Ishikawa (cell line): ENCODE measurements at regions not wholly inside any gene's neighbourhood (a gene's known extent, or its start where the extent isn't known, plus 50 kb on each side); places are given as distances from the start of the nearest gene placed in this dataset.

Source experiments
- CEBPB ChIP-seq: IDR thresholded peaks from 2 replicates; pipeline ENCODE4 v1.6.1; 2012
- CREB1 ChIP-seq: IDR thresholded peaks from 2 replicates; pipeline ENCODE4 v1.6.1; 2012; ENCODE audit warnings: low read depth
- EGR1 ChIP-seq: IDR thresholded peaks from 2 replicates; pipeline ENCODE4 v1.6.1; 2012
- FOXM1 ChIP-seq: IDR thresholded peaks from 2 replicates; pipeline ENCODE4 v1.6.1; 2012; ENCODE audit warnings: low read depth, borderline replicate concordance
- MAX ChIP-seq: IDR thresholded peaks from 2 replicates; pipeline ENCODE4 v1.6.1; 2012
- NFIC ChIP-seq: IDR thresholded peaks from 2 replicates; pipeline ENCODE4 v1.6.1; 2012
- RAD21 ChIP-seq: IDR thresholded peaks from 2 replicates; pipeline ENCODE4 v1.6.1; 2012; ENCODE audit warnings: low read depth
- TAF1 ChIP-seq: IDR thresholded peaks from 2 replicates; pipeline ENCODE4 v1.6.1; 2012; ENCODE audit warnings: low read depth, mild to moderate bottlenecking

GRCh38 chr18:39672171-39672570 lies 2106.6 kb upstream of the CELF4 start:
- TF ChIP-seq TAF1 (no peak), MAX (no peak), CEBPB (no peak), FOXM1 (no peak), NFIC (no peak), CREB1 (no peak), EGR1 (no peak), RAD21 (no peak)
